NCI-H345 treated with DMSO at 0.1 percent for 48 hours (cell line): ENCODE measurements at regions not wholly inside any gene's neighbourhood (a gene's known extent, or its start where the extent isn't known, plus 50 kb on each side); places are given as distances from the start of the nearest gene placed in this dataset.

Source experiments
- DNase-seq: peaks from one replicate; lab custom pipeline; 2025; ENCODE audit not compliant: unreplicated experiment; lab: John Stamatoyannopoulos, UW

GRCh38 chr9:103900466-103900865 is 193.6 kb upstream of the SMC2 start:
- no peak for DNase-seq

- DNase-seq = no peak
Observed at GRCh38 chr9:103902263-103902662, 191.8 kb upstream of the SMC2 start.

- no peak for DNase-seq
Observed at GRCh38 chr9:103904242-103904641, 189.9 kb upstream of the SMC2 start.

- no peak for DNase-seq
Observed at GRCh38 chr9:103913899-103914298, 180.2 kb upstream of the SMC2 start.

GRCh38 chr9:103919605-103920209 is 174.4 kb upstream of the SMC2 start:
- DNase-seq = no peak

GRCh38 chr9:103928442-103928841 is 165.7 kb upstream of the SMC2 start:
- no peak for DNase-seq

GRCh38 chr9:103941104-103941503 is 153.0 kb upstream of the SMC2 start:
- DNase-seq = no peak

- DNase-seq = peak; percentile 63
Observed at GRCh38 chr9:103942200-103942599, 151.9 kb upstream of the SMC2 start.

GRCh38 chr9:103942651-103943050 is 151.5 kb upstream of the SMC2 start:
- DNase-seq = peak; percentile 96

- DNase-seq = no peak
Observed at GRCh38 chr9:103949096-103949495, 145.0 kb upstream of the SMC2 start.

GRCh38 chr9:103977163-103977562 is 116.9 kb upstream of the SMC2 start:
- no peak for DNase-seq

GRCh38 chr9:103978396-103978795 is 115.7 kb upstream of the SMC2 start:
- DNase-seq = no peak

GRCh38 chr9:103981912-103982311 is 112.2 kb upstream of the SMC2 start:
- no peak for DNase-seq

GRCh38 chr9:103985077-103985476 is 109.0 kb upstream of the SMC2 start:
- no peak for DNase-seq

GRCh38 chr9:103988821-103989220 is 105.3 kb upstream of the SMC2 start:
- no peak for DNase-seq

- DNase-seq = no peak
Observed at GRCh38 chr9:103990311-103990710, 103.8 kb upstream of the SMC2 start.

- DNase-seq = no peak
Observed at GRCh38 chr9:103991001-103991400, 103.1 kb upstream of the SMC2 start.

GRCh38 chr9:103991698-103992097 is 102.4 kb upstream of the SMC2 start:
- no peak for DNase-seq

- no peak for DNase-seq
Observed at GRCh38 chr9:103992938-103993579, 101.0 kb upstream of the SMC2 start.

GRCh38 chr9:103997856-103998370 is 96.2 kb upstream of the SMC2 start:
- no peak for DNase-seq

GRCh38 chr9:103999375-104000062 is 94.6 kb upstream of the SMC2 start:
- no peak for DNase-seq

GRCh38 chr9:104009826-104010225 is 84.3 kb upstream of the SMC2 start:
- DNase-seq = no peak
